ENCODE measurements at regions not wholly inside any gene's neighbourhood (a gene's known extent, or its start where the extent isn't known, plus 50 kb on each side); places are given as distances from the start of the nearest gene placed in this dataset.

- no peak for TF ChIP-seq CTCF (IDR thresholded peaks at IDR 0.05; ENCODE audit: insufficient read depth, missing control alignments)
- FAIRE-seq: no peak
- no peak for DNase-seq (ENCODE audit: insufficient read length, low spot score)
Observed at GRCh38 chr12:16415155-16415554, 67.7 kb downstream of the MGST1 start.

- no peak for FAIRE-seq
- TF ChIP-seq CTCF (IDR thresholded peaks at IDR 0.05; ENCODE audit: insufficient read depth, missing control alignments): no peak
Observed at GRCh38 chr12:16417058-16417457, 69.6 kb downstream of the MGST1 start.

GRCh38 chr12:16421806-16422205, 74.4 kb downstream of the MGST1 start:
- no peak for TF ChIP-seq CTCF (IDR thresholded peaks at IDR 0.05; ENCODE audit: insufficient read depth, missing control alignments)
- no peak for FAIRE-seq

More at GRCh38 chr12:16417058-16417457, 69.6 kb downstream of the MGST1 start:
- DNase-seq (ENCODE audit: insufficient read length, low spot score): no peak

GRCh38 chr12:16424531-16424930, 77.1 kb downstream of the MGST1 start:
- FAIRE-seq (no peak), DNase-seq (ENCODE audit: insufficient read length, low spot score) (no peak)
- TF ChIP-seq CTCF (IDR thresholded peaks at IDR 0.05; ENCODE audit: insufficient read depth, missing control alignments): no peak

More at GRCh38 chr12:16421806-16422205, 74.4 kb downstream of the MGST1 start:
- DNase-seq (ENCODE audit: insufficient read length, low spot score): no peak

GRCh38 chr12:16435875-16436554, 88.6 kb downstream of the MGST1 start:
- DNase-seq (ENCODE audit: insufficient read length, low spot score) (no peak), FAIRE-seq (no peak)
- TF ChIP-seq CTCF (IDR thresholded peaks at IDR 0.05; ENCODE audit: insufficient read depth, missing control alignments): no peak

- TF ChIP-seq CTCF (IDR thresholded peaks at IDR 0.05; ENCODE audit: insufficient read depth, missing control alignments): no peak
- no peak for DNase-seq (ENCODE audit: insufficient read length, low spot score)
- no peak for FAIRE-seq
Observed at GRCh38 chr12:16437281-16437816, 89.9 kb downstream of the MGST1 start.

- no peak for TF ChIP-seq CTCF (IDR thresholded peaks at IDR 0.05; ENCODE audit: insufficient read depth, missing control alignments)
- DNase-seq (ENCODE audit: insufficient read length, low spot score): no peak
- FAIRE-seq: no peak
Observed at GRCh38 chr12:16437926-16438325, 90.5 kb downstream of the MGST1 start.
